ENCODE measurements at regions not wholly inside any gene's neighbourhood (a gene's known extent, or its start where the extent isn't known, plus 50 kb on each side); places are given as distances from the start of the nearest gene placed in this dataset.

- TF ChIP-seq EZH2 (IDR thresholded peaks at IDR 0.05; ENCODE audit: borderline replicate concordance) (no peak), CTCF (IDR thresholded peaks at IDR 0.05; ENCODE audit: poor library complexity) (no peak), EZH2phosphoT487 (IDR thresholded peaks at IDR 0.05; ENCODE audit: low read depth, severe bottlenecking, unreplicated experiment) (no peak)
Measured at GRCh38 chr17:72336804-72337070, 215.9 kb downstream of the SOX9 start.
